ENCODE measurements at regions not wholly inside any gene's neighbourhood (a gene's known extent, or its start where the extent isn't known, plus 50 kb on each side); places are given as distances from the start of the nearest gene placed in this dataset.
A peak's percentile ranks its signal among the peaks of the same experiment; 100 is the strongest.

- H3K27me3 ChIP-seq, result peaks cover 5 to 61% of the 10 kb centered on the region in 2 donors
- H3K9me3 ChIP-seq, result no peaks in the 10 kb centered on the region
- intact Hi-C loops (cut with DNase I; ENCODE audit: low total_unique reads), result no loop called here
- no peaks in the 10 kb centered on the region for H3K36me3 ChIP-seq
- TF ChIP-seq POLR2A (IDR thresholded peaks at IDR 0.05) (no peak), CTCF (IDR thresholded peaks at IDR 0.05) (no peak), POLR2AphosphoS5 (IDR thresholded peaks at IDR 0.05) (no peak)
- H3K4me1 ChIP-seq, result peaks cover 0 to 10% of the 10 kb centered on the region in 2 donors
- H3K27ac ChIP-seq, result no peak overlapping the region
- H3K4me3 ChIP-seq, result no peak overlapping the region
- no peak for DNase-seq (ENCODE audit: low spot score in 2 of 2)
These were observed 76.0 kb upstream of the LEP start for GRCh38 chr7:128164955-128165670.

- Histone ChIP-seq H3K4me1 (peaks cover 0 to 10% of the 10 kb centered on the region in 2 donors), H3K36me3 (no peaks in the 10 kb centered on the region), H3K27ac (no peak overlapping the region), H3K9me3 (no peaks in the 10 kb centered on the region), H3K27me3 (peaks cover 5 to 66% of the 10 kb centered on the region in 2 donors), H3K4me3 (peak overlapping the region in 1 of 3 donors; percentile 66)
- intact Hi-C loops (cut with DNase I; ENCODE audit: low total_unique reads), result no loop called here
- DNase-seq (ENCODE audit: low spot score in 2 of 2), result no peak
- TF ChIP-seq POLR2A (IDR thresholded peaks at IDR 0.05) (no peak), POLR2AphosphoS5 (IDR thresholded peaks at IDR 0.05) (no peak), CTCF (IDR thresholded peaks at IDR 0.05) (no peak)
These were observed 75.1 kb upstream of the LEP start for GRCh38 chr7:128165927-128166420.

GRCh38 chr7:128166603-128167041, 74.5 kb upstream of the LEP start:
- Histone ChIP-seq H3K27ac (no peak overlapping the region), H3K4me3 (peak overlapping the region; percentile 29 to 66 (median 51)), H3K4me1 (peaks cover 0 to 10% of the 10 kb centered on the region in 2 donors), H3K9me3 (no peaks in the 10 kb centered on the region), H3K27me3 (peaks cover 5 to 69% of the 10 kb centered on the region in 2 donors), H3K36me3 (no peaks in the 10 kb centered on the region)
- DNase-seq (ENCODE audit: low spot score in 2 of 2), result no peak
- intact Hi-C loops (cut with DNase I; ENCODE audit: low total_unique reads), result no loop called here
- TF ChIP-seq CTCF (IDR thresholded peaks at IDR 0.05), result no peak
- no peak for TF ChIP-seq POLR2A (IDR thresholded peaks at IDR 0.05)
- TF ChIP-seq POLR2AphosphoS5 (IDR thresholded peaks at IDR 0.05), result no peak

GRCh38 chr7:128167042-128167701, 73.9 kb upstream of the LEP start:
- H3K27me3 ChIP-seq, result peaks cover 5 to 69% of the 10 kb centered on the region in 2 donors

More at GRCh38 chr7:128167042-128167701, 73.9 kb upstream of the LEP start:
- Histone ChIP-seq H3K4me1 (peaks cover 0 to 10% of the 10 kb centered on the region in 2 donors), H3K4me3 (peak overlapping the region; percentile 29 to 66 (median 51)), H3K9me3 (no peaks in the 10 kb centered on the region), H3K36me3 (no peaks in the 10 kb centered on the region), H3K27ac (no peak overlapping the region)
- intact Hi-C loops (cut with DNase I; ENCODE audit: low total_unique reads), result no loop called here
- no peak for DNase-seq (ENCODE audit: low spot score in 2 of 2)
- TF ChIP-seq CTCF (IDR thresholded peaks at IDR 0.05) (no peak), POLR2A (IDR thresholded peaks at IDR 0.05) (no peak), POLR2AphosphoS5 (IDR thresholded peaks at IDR 0.05) (no peak)
